Keratinocyte (primary cell): ENCODE measurements at regions not wholly inside any gene's neighbourhood (a gene's known extent, or its start where the extent isn't known, plus 50 kb on each side); places are given as distances from the start of the nearest gene placed in this dataset.
"Not testable (repeated sequence)": the region's sequence is repeated elsewhere in the genome, so short reads cannot be mapped to it uniquely, and the experiment has no call there.

ENCODE experiments used
- DNase-seq: peaks from one replicate; pipeline ENCODE4 v3.0.0-alpha.2; 2011; ENCODE audit warnings: low read depth, missing footprints, low spot score
- FAIRE-seq: peaks from 2 replicates; lab custom pipeline; 2011; peaks lifted over from hg19 to GRCh38; lab: Jason Lieb, UNC
- H2AFZ ChIP-seq: 2 replicates; pipeline ENCODE4 v1.6.0; 2012; ENCODE audit warnings: low read length, control low read depth, inconsistent platforms; ENCODE audit not compliant: control insufficient read depth
- H3K27ac ChIP-seq: 2 replicates; pipeline ENCODE4 v1.5.1; 2011; ENCODE audit warnings: low read length; ENCODE audit not compliant: control insufficient read depth, insufficient read depth
- H3K27me3 ChIP-seq: 3 replicates; pipeline ENCODE4 v1.6.0; 2011; ENCODE audit warnings: low read length; ENCODE audit not compliant: control insufficient read depth, insufficient read depth; ENCODE audit errors: extremely low read depth
- H3K36me3 ChIP-seq, 2 experiments: 2 replicates in 1 of 2; 3 replicates in 1 of 2; pipeline ENCODE4 v1.5.1; 2011; ENCODE audit warnings: low read length in 2 of 2, mild to moderate bottlenecking in 1 of 2; ENCODE audit not compliant: control insufficient read depth in 2 of 2, insufficient read depth in 2 of 2; ENCODE audit errors: extremely low read depth in 1 of 2
- H3K4me1 ChIP-seq: 3 replicates; pipeline ENCODE4 v1.5.1; 2011; ENCODE audit warnings: low read length; ENCODE audit not compliant: control insufficient read depth, insufficient read depth; ENCODE audit errors: extremely low read depth
- H3K4me2 ChIP-seq: 3 replicates; pipeline ENCODE4 v1.6.0; 2011; ENCODE audit warnings: low read depth, low read length; ENCODE audit not compliant: control insufficient read depth, insufficient read depth; ENCODE audit errors: extremely low read depth
- H3K4me3 ChIP-seq, 3 experiments: fragments of 200-600 bp in 1 of 3; sonication (generic) in 1 of 3; 2 replicates in 2 of 3; 3 replicates in 1 of 3; pipeline ENCODE4 v1.5.1; 2011 to 2016; ENCODE audit warnings: low read length in 3 of 3, mild to moderate bottlenecking in 3 of 3, control low read depth in 2 of 3, inconsistent platforms in 1 of 3, low read depth in 1 of 3, mixed read lengths in 1 of 3, mixed run types in 1 of 3, moderate library complexity in 1 of 3; ENCODE audit not compliant: control insufficient read depth in 2 of 3, insufficient read depth in 2 of 3; ENCODE audit errors: extremely low read depth in 1 of 3
- H3K79me2 ChIP-seq: 2 replicates; pipeline ENCODE4 v1.6.0; 2012; ENCODE audit warnings: low read length; ENCODE audit not compliant: control insufficient read depth, insufficient read depth
- H3K9ac ChIP-seq: 3 replicates; pipeline ENCODE4 v1.6.0; 2011; ENCODE audit warnings: low read length; ENCODE audit not compliant: control insufficient read depth, insufficient read depth; ENCODE audit errors: extremely low read depth
- H3K9me1 ChIP-seq: 3 replicates; pipeline ENCODE4 v1.6.0; 2011; ENCODE audit warnings: low read length; ENCODE audit not compliant: control insufficient read depth, insufficient read depth; ENCODE audit errors: extremely low read depth
- H3K9me3 ChIP-seq: 2 replicates; pipeline ENCODE4 v1.5.1; 2012; ENCODE audit warnings: low read depth, low read length; ENCODE audit not compliant: control insufficient read depth
- H4K20me1 ChIP-seq: 3 replicates; pipeline ENCODE4 v1.6.0; 2011; ENCODE audit warnings: low read length; ENCODE audit not compliant: control insufficient read depth, insufficient read depth; ENCODE audit errors: extremely low read depth
- EZH2 ChIP-seq: IDR thresholded peaks from one replicate; pipeline ENCODE4 v1.6.1; 2012; ENCODE audit warnings: inconsistent platforms, mild to moderate bottlenecking, low read length, moderate library complexity
- dilution Hi-C: fragments of 300-500 bp; cut with MboI; formaldehyde crosslinking; loops from one replicate; pipeline ENCODE4 v1.7.0; 2020; ENCODE audit warnings: low sequenced_read_pairs; ENCODE audit not compliant: extremely low pct_ligation_motif_present
- TF ChIP-seq, protein P1 (sequence below), 3 experiments: IDR thresholded peaks in 1 of 3; conservative IDR thresholded peaks in 1 of 3; optimal IDR thresholded peaks in 1 of 3; 2 replicates in 2 of 3; 3 replicates in 1 of 3; pipeline versions ENCODE3 to v1.5.1; 2011; ENCODE audit warnings: low read length in 3 of 3, mild to moderate bottlenecking in 3 of 3, moderate library complexity in 2 of 3, control low read depth in 1 of 3, inconsistent platforms in 1 of 3; ENCODE audit not compliant: insufficient read depth in 2 of 3; ENCODE audit errors: extremely low read depth in 1 of 3

DNA sequence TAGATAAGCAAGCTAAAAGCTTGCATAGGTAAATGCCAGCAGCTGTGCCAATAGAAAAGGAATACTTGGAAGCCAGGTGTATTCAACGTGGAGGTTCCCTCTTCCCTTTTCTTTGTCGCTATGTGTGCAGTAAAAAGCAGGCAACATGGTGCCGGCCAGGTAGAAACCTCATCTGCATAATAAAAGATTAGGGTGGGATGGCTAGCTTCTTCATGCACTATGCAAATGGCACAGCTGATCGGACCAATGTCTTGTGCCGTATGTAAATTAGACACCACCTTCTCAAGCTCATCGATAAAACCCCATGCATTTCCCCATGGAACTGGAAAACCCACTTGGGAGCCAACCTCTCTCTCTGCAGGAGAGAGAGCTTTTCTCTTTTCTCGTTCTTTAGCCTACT lies 150.9 kb upstream of the FOXK1 start:
- Histone ChIP-seq H3K79me2 (no peaks in the 10 kb centered on the region), H3K4me2 (no peak overlapping the region), H2AFZ (no peak overlapping the region)

DNA sequence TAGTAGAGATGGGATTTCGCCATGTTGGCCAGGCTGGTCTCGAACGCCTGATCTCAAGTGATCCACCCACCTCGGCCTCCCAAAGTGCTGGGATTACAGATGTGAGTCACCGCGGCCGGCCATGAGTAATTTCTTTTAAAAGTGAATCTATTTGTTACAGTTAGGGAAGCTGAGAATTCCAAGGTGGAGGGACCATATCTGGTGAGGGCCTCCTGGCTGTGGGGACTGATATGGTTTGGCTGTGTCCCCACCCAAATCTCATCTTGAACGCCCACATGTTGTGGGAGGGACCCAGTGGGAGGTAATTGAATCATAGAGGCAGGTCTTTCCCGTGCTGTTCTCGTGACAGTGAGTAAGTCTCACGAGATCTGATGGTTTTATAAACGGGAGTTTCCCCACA lies 148.8 kb upstream of the FOXK1 start:
- H4K20me1 ChIP-seq, H3K79me2 ChIP-seq, H3K27ac ChIP-seq, H3K9ac ChIP-seq, H3K4me3 ChIP-seq, dilution Hi-C loops, H3K27me3 ChIP-seq, DNase-seq, H3K36me3 ChIP-seq, H3K4me2 ChIP-seq, H2AFZ ChIP-seq, H3K4me1 ChIP-seq, FAIRE-seq, H3K9me1 ChIP-seq, H3K9me3 ChIP-seq: not testable (repeated sequence)

More for the DNA sequence above, 150.9 kb upstream of the FOXK1 start:
- Histone ChIP-seq H3K4me1 (no peaks in the 10 kb centered on the region), H3K27me3 (no peaks in the 10 kb centered on the region), H4K20me1 (no peaks in the 10 kb centered on the region), H3K27ac (no peak overlapping the region), H3K9ac (no peak overlapping the region), H3K4me3 (no peak overlapping the region), H3K9me1 (no peaks in the 10 kb centered on the region), H3K9me3 (no peaks in the 10 kb centered on the region), H3K36me3 (no peaks in the 10 kb centered on the region)
- TF ChIP-seq EZH2 = no peak
- TF ChIP-seq, protein P1, sequence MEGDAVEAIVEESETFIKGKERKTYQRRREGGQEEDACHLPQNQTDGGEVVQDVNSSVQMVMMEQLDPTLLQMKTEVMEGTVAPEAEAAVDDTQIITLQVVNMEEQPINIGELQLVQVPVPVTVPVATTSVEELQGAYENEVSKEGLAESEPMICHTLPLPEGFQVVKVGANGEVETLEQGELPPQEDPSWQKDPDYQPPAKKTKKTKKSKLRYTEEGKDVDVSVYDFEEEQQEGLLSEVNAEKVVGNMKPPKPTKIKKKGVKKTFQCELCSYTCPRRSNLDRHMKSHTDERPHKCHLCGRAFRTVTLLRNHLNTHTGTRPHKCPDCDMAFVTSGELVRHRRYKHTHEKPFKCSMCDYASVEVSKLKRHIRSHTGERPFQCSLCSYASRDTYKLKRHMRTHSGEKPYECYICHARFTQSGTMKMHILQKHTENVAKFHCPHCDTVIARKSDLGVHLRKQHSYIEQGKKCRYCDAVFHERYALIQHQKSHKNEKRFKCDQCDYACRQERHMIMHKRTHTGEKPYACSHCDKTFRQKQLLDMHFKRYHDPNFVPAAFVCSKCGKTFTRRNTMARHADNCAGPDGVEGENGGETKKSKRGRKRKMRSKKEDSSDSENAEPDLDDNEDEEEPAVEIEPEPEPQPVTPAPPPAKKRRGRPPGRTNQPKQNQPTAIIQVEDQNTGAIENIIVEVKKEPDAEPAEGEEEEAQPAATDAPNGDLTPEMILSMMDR (optimal IDR thresholded peaks at IDR 0.05 in 1 of 3, IDR thresholded peaks at IDR 0.05 in 1 of 3, conservative IDR thresholded peaks at IDR 0.05 in 1 of 3; ENCODE audit: extremely low read depth in 1 of 3, insufficient read depth in 2 of 3, low read length in 3 of 3) = no peak
- FAIRE-seq (no peak), DNase-seq (no peak)
- dilution Hi-C loops = no loop called here

DNA sequence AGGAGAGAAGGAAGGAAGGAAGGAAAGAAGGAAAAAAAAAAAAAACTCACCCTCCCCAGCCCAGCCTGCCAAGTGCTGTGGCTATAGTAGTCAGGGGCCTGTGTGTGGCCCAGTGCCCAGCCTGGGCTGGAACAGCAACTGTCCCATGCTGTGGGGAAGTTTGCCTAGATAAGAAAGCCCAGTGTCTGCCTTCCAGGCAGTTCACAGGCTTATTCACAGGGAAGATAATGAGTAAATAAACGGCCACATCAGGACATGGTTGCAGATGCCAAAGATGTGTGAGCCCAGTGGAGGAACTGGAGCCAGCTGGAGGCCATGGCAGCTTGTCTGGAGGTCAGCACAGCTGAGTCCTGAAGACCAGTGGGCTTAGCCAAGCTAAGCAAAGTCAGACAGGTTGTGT lies 132.4 kb upstream of the FOXK1 start:
- DNase-seq (no peak), FAIRE-seq (no peak)
- Histone ChIP-seq H2AFZ (no peak overlapping the region), H3K4me2 (no peak overlapping the region), H3K4me3 (no peak overlapping the region), H3K79me2 (no peaks in the 10 kb centered on the region), H3K4me1 (no peaks in the 10 kb centered on the region), H3K9ac (no peak overlapping the region), H3K9me3 (no peaks in the 10 kb centered on the region), H3K27ac (no peak overlapping the region), H4K20me1 (no peaks in the 10 kb centered on the region), H3K27me3 (no peaks in the 10 kb centered on the region), H3K36me3 (no peaks in the 10 kb centered on the region), H3K9me1 (no peaks in the 10 kb centered on the region)
- TF ChIP-seq EZH2 = no peak
- TF ChIP-seq, protein P1 (optimal IDR thresholded peaks at IDR 0.05 in 1 of 3, IDR thresholded peaks at IDR 0.05 in 1 of 3, conservative IDR thresholded peaks at IDR 0.05 in 1 of 3; ENCODE audit: extremely low read depth in 1 of 3, insufficient read depth in 2 of 3, low read length in 3 of 3) = no peak
- dilution Hi-C loops = no loop called here
